ENCODE measurements at regions not wholly inside any gene's neighbourhood (a gene's known extent, or its start where the extent isn't known, plus 50 kb on each side); places are given as distances from the start of the nearest gene placed in this dataset.

DNA sequence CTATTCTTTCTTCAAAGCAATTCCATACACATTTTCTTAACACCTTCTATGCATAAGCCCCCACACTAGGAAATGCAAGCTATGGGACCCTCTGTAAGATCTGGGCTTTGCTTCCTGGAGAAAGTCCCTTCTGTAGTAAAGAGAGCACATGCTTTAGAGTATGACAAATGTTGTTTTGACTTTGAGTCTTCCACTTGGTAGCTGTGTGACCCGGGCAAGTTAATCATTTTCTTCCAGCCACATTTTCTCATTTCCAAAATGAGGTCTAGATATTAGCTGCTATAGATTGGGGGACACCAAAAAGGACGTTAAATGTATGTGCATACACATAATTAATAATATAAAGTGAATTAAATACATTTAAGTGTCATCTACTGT is 334.0 kb downstream of the NFIB start:
- Histone ChIP-seq H3K9me3 (no peaks in the 10 kb centered on the region), H3K4me3 (no peak overlapping the region), H3K36me3 (no peaks in the 10 kb centered on the region), H3K4me1 (no peaks in the 10 kb centered on the region), H3K27ac (no peak overlapping the region), H3K27me3 (no peaks in the 10 kb centered on the region)
- 43 to 52% methylated on average over 2 of the region's 2 CpGs for WGBS, 2 donors (ENCODE audit: low coverage in 1 of 2)
- no peak for TF ChIP-seq POLR2A (IDR thresholded peaks at IDR 0.05)
- no peak for ATAC-seq

DNA sequence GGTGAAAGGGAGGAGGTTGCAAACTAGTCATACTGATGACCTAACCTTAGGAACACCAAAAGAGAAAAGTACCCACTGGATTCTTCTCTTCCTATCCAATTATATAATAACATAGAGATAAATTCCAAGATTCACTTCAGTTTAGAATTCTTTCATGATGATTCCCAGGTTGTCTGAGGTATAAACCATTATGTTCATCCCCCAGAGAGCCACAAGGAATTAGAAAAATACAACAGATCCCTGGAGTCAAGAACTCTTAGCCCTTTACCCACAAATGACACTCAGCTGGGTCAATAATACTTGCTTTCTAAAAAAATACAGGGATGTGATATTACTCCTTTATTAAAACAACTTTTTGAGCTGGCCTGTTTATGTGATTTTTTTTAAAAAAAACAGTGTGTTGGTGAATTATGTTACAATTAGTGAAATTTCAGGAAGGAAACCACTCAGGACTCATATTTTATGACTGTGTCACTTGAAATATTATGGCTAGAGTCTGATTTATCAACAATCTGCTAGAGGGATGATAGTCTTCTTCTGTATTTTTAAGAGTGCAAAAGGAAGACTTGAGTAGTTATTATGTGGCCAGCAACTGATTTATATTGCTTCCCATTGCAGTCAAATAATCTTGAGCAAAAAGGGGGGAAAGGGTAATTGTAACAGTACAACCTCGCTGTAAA is 338.2 kb downstream of the NFIB start:
- Histone ChIP-seq H3K4me3 (no peak overlapping the region), H3K27ac (no peak overlapping the region), H3K9me3 (no peaks in the 10 kb centered on the region), H3K4me1 (no peaks in the 10 kb centered on the region), H3K27me3 (no peaks in the 10 kb centered on the region), H3K36me3 (no peaks in the 10 kb centered on the region)
- whole genome bisulfite sequencing, 2 donors (ENCODE audit: low coverage in 1 of 2) = 90 to 93% methylated on average over 1 of the region's 1 CpG
- ATAC-seq = no peak
- TF ChIP-seq EP300 (IDR thresholded peaks at IDR 0.05) (no peak), POLR2A (IDR thresholded peaks at IDR 0.05) (no peak), POLR2AphosphoS5 (IDR thresholded peaks at IDR 0.05) (no peak)
- TF ChIP-seq, protein P1, sequence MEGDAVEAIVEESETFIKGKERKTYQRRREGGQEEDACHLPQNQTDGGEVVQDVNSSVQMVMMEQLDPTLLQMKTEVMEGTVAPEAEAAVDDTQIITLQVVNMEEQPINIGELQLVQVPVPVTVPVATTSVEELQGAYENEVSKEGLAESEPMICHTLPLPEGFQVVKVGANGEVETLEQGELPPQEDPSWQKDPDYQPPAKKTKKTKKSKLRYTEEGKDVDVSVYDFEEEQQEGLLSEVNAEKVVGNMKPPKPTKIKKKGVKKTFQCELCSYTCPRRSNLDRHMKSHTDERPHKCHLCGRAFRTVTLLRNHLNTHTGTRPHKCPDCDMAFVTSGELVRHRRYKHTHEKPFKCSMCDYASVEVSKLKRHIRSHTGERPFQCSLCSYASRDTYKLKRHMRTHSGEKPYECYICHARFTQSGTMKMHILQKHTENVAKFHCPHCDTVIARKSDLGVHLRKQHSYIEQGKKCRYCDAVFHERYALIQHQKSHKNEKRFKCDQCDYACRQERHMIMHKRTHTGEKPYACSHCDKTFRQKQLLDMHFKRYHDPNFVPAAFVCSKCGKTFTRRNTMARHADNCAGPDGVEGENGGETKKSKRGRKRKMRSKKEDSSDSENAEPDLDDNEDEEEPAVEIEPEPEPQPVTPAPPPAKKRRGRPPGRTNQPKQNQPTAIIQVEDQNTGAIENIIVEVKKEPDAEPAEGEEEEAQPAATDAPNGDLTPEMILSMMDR (IDR thresholded peaks at IDR 0.05) = no peak

DNA sequence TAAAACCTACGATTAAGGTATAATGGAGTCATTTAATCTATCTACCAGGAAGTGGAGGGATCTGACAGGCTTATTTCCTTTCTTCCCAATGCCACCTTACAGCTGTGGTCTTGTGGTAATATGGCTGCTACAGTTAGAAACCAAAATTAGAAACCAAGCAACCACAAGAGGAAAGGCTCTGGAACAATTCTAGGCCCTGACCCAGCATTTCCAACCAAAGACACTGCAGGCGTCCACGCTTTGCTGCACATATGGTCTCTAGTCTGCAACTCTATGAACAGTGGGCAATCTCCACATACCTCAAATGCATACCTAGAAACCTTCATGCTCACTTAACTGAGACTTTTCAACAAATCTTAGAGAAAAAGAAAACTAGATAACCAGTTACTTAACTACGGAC is 339.1 kb downstream of the NFIB start:
- Histone ChIP-seq H3K4me3 (no peak overlapping the region), H3K4me1 (no peaks in the 10 kb centered on the region), H3K9me3 (no peaks in the 10 kb centered on the region), H3K36me3 (no peaks in the 10 kb centered on the region), H3K27ac (no peak overlapping the region), H3K27me3 (no peaks in the 10 kb centered on the region)
- TF ChIP-seq POLR2AphosphoS5 (IDR thresholded peaks at IDR 0.05) (no peak), POLR2A (IDR thresholded peaks at IDR 0.05) (no peak), EP300 (IDR thresholded peaks at IDR 0.05) (no peak)
- TF ChIP-seq, protein P1 (IDR thresholded peaks at IDR 0.05) = no peak
- 87 to 90% methylated on average over 2 to 4 of the region's 4 CpGs for WGBS, 2 donors (ENCODE audit: low coverage in 1 of 2)
- ATAC-seq = no peak

DNA sequence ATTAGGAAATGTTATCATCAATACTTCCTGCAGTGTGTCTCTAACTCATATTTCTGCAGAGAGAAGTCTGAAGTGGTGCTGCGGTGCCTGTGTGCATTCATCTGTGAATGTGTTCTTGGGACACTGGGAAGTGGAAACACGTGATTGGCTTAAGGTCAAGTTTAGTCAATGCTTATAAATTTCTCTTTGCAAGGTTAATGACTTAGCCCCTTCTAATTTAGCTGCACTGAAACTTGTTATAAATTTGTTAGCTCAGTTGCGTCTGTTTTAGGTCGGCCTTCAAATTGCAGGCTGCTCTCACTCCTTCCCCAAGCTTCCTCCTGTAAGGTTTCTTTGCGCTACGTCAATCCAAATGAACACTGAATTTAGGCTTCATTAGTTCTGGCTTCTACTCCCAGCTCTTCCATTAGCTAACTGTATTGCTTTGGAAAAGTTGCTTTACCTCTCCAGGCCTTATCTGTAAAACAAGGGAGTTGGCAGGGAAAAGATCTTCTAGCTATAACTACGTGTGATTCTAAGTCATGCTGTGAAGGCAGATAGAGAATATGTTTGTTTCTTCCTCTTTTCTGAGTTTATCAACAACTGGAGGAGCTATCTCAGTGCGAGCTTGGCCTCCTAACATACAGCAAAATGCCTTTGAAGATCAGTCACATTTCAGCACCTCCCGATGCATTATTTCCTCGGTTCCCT is 341.8 kb downstream of the NFIB start:
- Histone ChIP-seq H3K9me3 (no peaks in the 10 kb centered on the region), H3K27ac (no peak overlapping the region), H3K27me3 (no peaks in the 10 kb centered on the region), H3K4me3 (no peak overlapping the region), H3K4me1 (no peaks in the 10 kb centered on the region), H3K36me3 (no peaks in the 10 kb centered on the region)
- TF ChIP-seq EP300 (IDR thresholded peaks at IDR 0.05) (no peak), POLR2AphosphoS5 (IDR thresholded peaks at IDR 0.05) (no peak), POLR2A (IDR thresholded peaks at IDR 0.05) (no peak)
- TF ChIP-seq, protein P1 (IDR thresholded peaks at IDR 0.05) = no peak
- ATAC-seq = no peak
- WGBS, 2 donors (ENCODE audit: low coverage in 1 of 2) = 66 to 84% methylated on average over 9 to 10 of the region's 10 CpGs

- no peak for ATAC-seq
- H3K27ac ChIP-seq = no peak overlapping the region
These were observed 342.5 kb downstream of the NFIB start for GRCh38 chr9:13971415-13971814.

More at GRCh38 chr9:13971415-13971814, 342.5 kb downstream of the NFIB start:
- H3K27me3 ChIP-seq = no peaks in the 10 kb centered on the region
- no peak overlapping the region for H3K4me3 ChIP-seq
- no peaks in the 10 kb centered on the region for H3K4me1 ChIP-seq
- WGBS, 2 donors (ENCODE audit: low coverage in 1 of 2) = 71 to 84% methylated on average over 2 to 3 of the region's 4 CpGs
- TF ChIP-seq, protein P1 (IDR thresholded peaks at IDR 0.05) = no peak
- no peak for TF ChIP-seq POLR2A (IDR thresholded peaks at IDR 0.05)
- H3K9me3 ChIP-seq = no peaks in the 10 kb centered on the region
- no peaks in the 10 kb centered on the region for H3K36me3 ChIP-seq

Measured in gastroesophageal sphincter (tissue), 4 donors.